Lower leg skin (tissue), 3 donors: ENCODE measurements at regions not wholly inside any gene's neighbourhood (a gene's known extent, or its start where the extent isn't known, plus 50 kb on each side); places are given as distances from the start of the nearest gene placed in this dataset.

Experiments used
- CTCF ChIP-seq, 3 donors: fragments of 450-650 bp; IDR thresholded peaks; one replicate each; pipeline ENCODE4 v1.5.1; 2016; ENCODE audit warnings: antibody characterized with exemption in 3 of 3, mild to moderate bottlenecking in 3 of 3, moderate library complexity in 2 of 3
- POLR2A ChIP-seq, 2 donors: fragments of 450-650 bp; IDR thresholded peaks; one replicate each; pipeline ENCODE4 v1.6.1; 2016 to 2017; ENCODE audit warnings: antibody characterized with exemption in 2 of 2, mild to moderate bottlenecking in 1 of 2, moderate library complexity in 1 of 2

GRCh38 chr14:54306806-54307205 lies 90.0 kb upstream of the CDKN3 start:
- TF ChIP-seq CTCF (IDR thresholded peaks at IDR 0.05) (no peak), POLR2A (IDR thresholded peaks at IDR 0.05) (no peak)
